H9 (cell line): ENCODE measurements at regions not wholly inside any gene's neighbourhood (a gene's known extent, or its start where the extent isn't known, plus 50 kb on each side); places are given as distances from the start of the nearest gene placed in this dataset.

Experiments
- DNase-seq: peaks from one replicate; pipeline ENCODE4 v3.0.0-alpha.2; 2017
- H2AFZ ChIP-seq: one replicate; pipeline ENCODE4 v1.6.1; 2013; ENCODE audit warnings: mild to moderate bottlenecking, low read length, control low read depth, moderate library complexity
- H2AK5ac ChIP-seq: 2 replicates; pipeline ENCODE4 v1.6.1; 2013; ENCODE audit warnings: low read length, control low read depth, mixed read lengths; ENCODE audit not compliant: insufficient read length
- H2BK120ac ChIP-seq: one replicate; pipeline ENCODE4 v1.6.1; 2013; ENCODE audit warnings: low read depth, mild to moderate bottlenecking, low read length, control low read depth, inconsistent platforms; ENCODE audit not compliant: poor library complexity, severe bottlenecking
- H2BK12ac ChIP-seq: 2 replicates; pipeline ENCODE4 v1.6.1; 2013; ENCODE audit warnings: low read length, control low read depth, mixed read lengths, low read depth; ENCODE audit not compliant: insufficient read length
- H2BK15ac ChIP-seq: 2 replicates; pipeline ENCODE4 v1.6.1; 2013; ENCODE audit warnings: low read depth, low read length, control low read depth
- H2BK20ac ChIP-seq: one replicate; pipeline ENCODE4 v1.6.1; 2013; ENCODE audit warnings: low read depth, mild to moderate bottlenecking, low read length, control low read depth, inconsistent platforms; ENCODE audit not compliant: poor library complexity, severe bottlenecking
- H2BK5ac ChIP-seq: 2 replicates; pipeline ENCODE4 v1.6.1; 2013; ENCODE audit warnings: low read length, control low read depth, mixed read lengths; ENCODE audit not compliant: insufficient read length
- H3K14ac ChIP-seq: 2 replicates; pipeline ENCODE4 v1.6.1; 2013; ENCODE audit warnings: low read length, control low read depth; ENCODE audit not compliant: insufficient read depth
- H3K18ac ChIP-seq: 2 replicates; pipeline ENCODE4 v1.6.1; 2013; ENCODE audit warnings: low read depth, mild to moderate bottlenecking, mixed read lengths, low read length, control low read depth; ENCODE audit not compliant: insufficient read length
- H3K23ac ChIP-seq: 2 replicates; pipeline ENCODE4 v1.6.1; 2013; ENCODE audit warnings: low read length, control low read depth, mixed read lengths, low read depth; ENCODE audit not compliant: insufficient read length
- H3K23me2 ChIP-seq: 2 replicates; pipeline ENCODE4 v1.6.1; 2013; ENCODE audit warnings: low read depth, mild to moderate bottlenecking, mixed read lengths, low read length, control low read depth; ENCODE audit not compliant: insufficient read length, poor library complexity, severe bottlenecking
- H3K27ac ChIP-seq: 2 replicates; pipeline ENCODE4 v1.5.1; 2013; ENCODE audit warnings: low read length, control low read depth, mixed read lengths, low read depth; ENCODE audit not compliant: insufficient read length
- H3K27me3 ChIP-seq: 2 replicates; pipeline ENCODE4 v1.6.1; 2013; ENCODE audit warnings: low read length, control low read depth, inconsistent platforms; ENCODE audit not compliant: insufficient read depth
- H3K4ac ChIP-seq: 2 replicates; pipeline ENCODE4 v1.6.1; 2013; ENCODE audit warnings: low read depth, mild to moderate bottlenecking, control low read depth, inconsistent platforms, low read length, moderate library complexity
- H3K4me1 ChIP-seq: 2 replicates; pipeline ENCODE4 v1.6.1; 2013; ENCODE audit warnings: low read length, control low read depth, inconsistent platforms; ENCODE audit not compliant: insufficient read depth
- H3K4me2 ChIP-seq: 2 replicates; pipeline ENCODE4 v1.6.1; 2013; ENCODE audit warnings: low read length, control low read depth, mixed read lengths; ENCODE audit not compliant: insufficient read length, insufficient read depth
- H3K56ac ChIP-seq: 2 replicates; pipeline ENCODE4 v1.6.1; 2013; ENCODE audit warnings: low read depth, mild to moderate bottlenecking, mixed read lengths, low read length, control low read depth; ENCODE audit not compliant: insufficient read length
- H3K79me1 ChIP-seq: 2 replicates; pipeline ENCODE4 v1.6.1; 2013; ENCODE audit warnings: low read depth, mild to moderate bottlenecking, moderate library complexity, low read length, control low read depth, inconsistent platforms; ENCODE audit not compliant: insufficient read depth, poor library complexity, severe bottlenecking
- H3K79me2 ChIP-seq: 2 replicates; pipeline ENCODE4 v1.6.1; 2013; ENCODE audit warnings: low read length, control low read depth, inconsistent platforms; ENCODE audit not compliant: insufficient read depth
- H3K9ac ChIP-seq: 2 replicates; pipeline ENCODE4 v1.6.1; 2013; ENCODE audit warnings: low read length, control low read depth, mixed read lengths; ENCODE audit not compliant: insufficient read length; ENCODE audit errors: extremely low read depth
- H3K9me3 ChIP-seq: one replicate; pipeline ENCODE4 v1.6.1; 2013; ENCODE audit warnings: low read depth, low read length, inconsistent platforms; ENCODE audit not compliant: control insufficient read depth
- H3T11ph ChIP-seq: one replicate; pipeline ENCODE4 v1.6.1; 2013; ENCODE audit warnings: mild to moderate bottlenecking, low read length, control low read depth, inconsistent platforms
- H4K20me1 ChIP-seq: one replicate; pipeline ENCODE4 v1.6.1; 2013; ENCODE audit not compliant: control insufficient read depth, insufficient read length, insufficient read depth
- H4K5ac ChIP-seq: 2 replicates; pipeline ENCODE4 v1.6.1; 2013; ENCODE audit warnings: low read depth, mild to moderate bottlenecking, mixed read lengths, low read length, control low read depth; ENCODE audit not compliant: insufficient read length
- H4K8ac ChIP-seq: replicated peaks from 2 replicates; pipeline ENCODE4 v1.6.1; 2013; ENCODE audit warnings: low read length, control low read depth, mixed read lengths, low read depth; ENCODE audit not compliant: insufficient read length
- H4K91ac ChIP-seq: 2 replicates; pipeline ENCODE4 v1.6.1; 2013; ENCODE audit warnings: low read depth, mild to moderate bottlenecking, moderate library complexity, mixed read lengths, low read length, control low read depth; ENCODE audit not compliant: insufficient read length
- H3K27ac Mint-ChIP-seq, 3 experiments: 2 replicates in 2 of 3; 3 replicates in 1 of 3; pipeline ENCODE4 v1.8.0; 2020 to 2021; ENCODE audit warnings: mixed read lengths in 3 of 3, mild to moderate bottlenecking in 1 of 3, moderate library complexity in 1 of 3
- H3K27me3 Mint-ChIP-seq: 2 replicates; pipeline ENCODE4 v1.8.0; 2021; ENCODE audit warnings: low read depth, mild to moderate bottlenecking, moderate library complexity, mixed read lengths
- H3K36me3 Mint-ChIP-seq, 3 experiments: 2 replicates in 2 of 3; 3 replicates in 1 of 3; pipeline ENCODE4 v1.8.0; 2020 to 2021; ENCODE audit warnings: low read depth in 3 of 3, mixed read lengths in 3 of 3; ENCODE audit not compliant: insufficient read depth in 1 of 3
- H3K4me1 Mint-ChIP-seq, 2 experiments: 2 replicates each; pipeline ENCODE4 v1.8.0; 2020; ENCODE audit warnings: mixed read lengths in 2 of 2
- H3K4me3 Mint-ChIP-seq, 2 experiments: 2 replicates in 1 of 2; 3 replicates in 1 of 2; pipeline ENCODE4 v1.8.0; 2020 to 2021; ENCODE audit warnings: mild to moderate bottlenecking in 2 of 2, mixed read lengths in 2 of 2, moderate library complexity in 1 of 2
- H3K9me3 Mint-ChIP-seq, 2 experiments: 2 replicates in 1 of 2; 3 replicates in 1 of 2; pipeline ENCODE4 v1.8.0; 2020; ENCODE audit warnings: mild to moderate bottlenecking in 2 of 2, mixed read lengths in 2 of 2, moderate library complexity in 1 of 2
- WGBS: extraction: QIAGEN DNeasy Blood & Tissue Kit; methylation state at CpG from one replicate; pipeline ENCODE4 v1.1.7; 2013; ENCODE audit warnings: missing lambda C conversion rate, low lambda C conversion rate, mixed read lengths; ENCODE audit not compliant: insufficient read length; ENCODE audit errors: extremely low coverage; 5-methylcytosine and 5-hydroxymethylcytosine counted together
- TF ChIP-seq, protein P1 (sequence below): fragments of 200-600 bp; sonication (generic); conservative IDR thresholded peaks from 3 replicates; pipeline ENCODE4 v1.8.0; 2021; ENCODE audit warnings: antibody characterized with exemption, mild to moderate bottlenecking

- Histone ChIP-seq H3K23me2 (no peaks in the 10 kb centered on the region), H2BK12ac (no peak overlapping the region), H3K14ac (no peak overlapping the region), H4K5ac (no peak overlapping the region), H2AFZ (no peak overlapping the region), H3K79me2 (no peaks in the 10 kb centered on the region), H4K91ac (no peak overlapping the region), H3K4me2 (no peak overlapping the region), H2AK5ac (no peak overlapping the region), H3K56ac (no peak overlapping the region), H3K9me3 (peaks cover 4% of the 10 kb centered on the region), H3K4ac (no peak overlapping the region), H3K9ac (no peak overlapping the region), H3K27ac (no peak overlapping the region), H4K8ac (no peak overlapping the region), H3K79me1 (no peaks in the 10 kb centered on the region), H2BK20ac (no peak overlapping the region), H3K4me1 (no peaks in the 10 kb centered on the region), H4K20me1 (no peaks in the 10 kb centered on the region), H3K18ac (no peak overlapping the region), H2BK120ac (no peak overlapping the region), H2BK5ac (no peak overlapping the region), H3K27me3 (no peaks in the 10 kb centered on the region), H3K23ac (no peak overlapping the region), H2BK15ac (no peak overlapping the region), H3T11ph (no peak overlapping the region)
- DNase-seq: no peak
- WGBS: no CpG with 5 or more reads among the region's 33 CpGs
- TF ChIP-seq, protein P1, sequence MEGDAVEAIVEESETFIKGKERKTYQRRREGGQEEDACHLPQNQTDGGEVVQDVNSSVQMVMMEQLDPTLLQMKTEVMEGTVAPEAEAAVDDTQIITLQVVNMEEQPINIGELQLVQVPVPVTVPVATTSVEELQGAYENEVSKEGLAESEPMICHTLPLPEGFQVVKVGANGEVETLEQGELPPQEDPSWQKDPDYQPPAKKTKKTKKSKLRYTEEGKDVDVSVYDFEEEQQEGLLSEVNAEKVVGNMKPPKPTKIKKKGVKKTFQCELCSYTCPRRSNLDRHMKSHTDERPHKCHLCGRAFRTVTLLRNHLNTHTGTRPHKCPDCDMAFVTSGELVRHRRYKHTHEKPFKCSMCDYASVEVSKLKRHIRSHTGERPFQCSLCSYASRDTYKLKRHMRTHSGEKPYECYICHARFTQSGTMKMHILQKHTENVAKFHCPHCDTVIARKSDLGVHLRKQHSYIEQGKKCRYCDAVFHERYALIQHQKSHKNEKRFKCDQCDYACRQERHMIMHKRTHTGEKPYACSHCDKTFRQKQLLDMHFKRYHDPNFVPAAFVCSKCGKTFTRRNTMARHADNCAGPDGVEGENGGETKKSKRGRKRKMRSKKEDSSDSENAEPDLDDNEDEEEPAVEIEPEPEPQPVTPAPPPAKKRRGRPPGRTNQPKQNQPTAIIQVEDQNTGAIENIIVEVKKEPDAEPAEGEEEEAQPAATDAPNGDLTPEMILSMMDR: no peak
- peaks cover 1% of the 10 kb centered on the region; the same call in 1 of the 2 replicates for H3K27me3 Mint-ChIP-seq
- H3K9me3 Mint-ChIP-seq: peaks cover 39 to 78% of the 10 kb centered on the region in 2 experiments
- no peak overlapping the region for H3K27ac Mint-ChIP-seq
- H3K36me3 Mint-ChIP-seq: peaks cover 0 to 4% (median 0%) of the 10 kb centered on the region in 3 experiments; a peak in 1 of 7 replicates
- H3K4me3 Mint-ChIP-seq: no peak overlapping the region
- H3K4me1 Mint-ChIP-seq: no peaks in the 10 kb centered on the region
Measured at GRCh38 chr4:189355590-189355989, 585.1 kb upstream of the FRG1 start.
